Osteoblast (primary cell): ENCODE measurements at regions not wholly inside any gene's neighbourhood (a gene's known extent, or its start where the extent isn't known, plus 50 kb on each side); places are given as distances from the start of the nearest gene placed in this dataset.

Experiments used
- DNase-seq: peaks from one replicate; pipeline ENCODE4 v3.0.0; 2011; ENCODE audit warnings: low spot score, mixed read lengths; ENCODE audit not compliant: insufficient read length; ENCODE audit errors: missing footprints
- H2AFZ ChIP-seq: 2 replicates; pipeline ENCODE4 v1.6.0; 2011; ENCODE audit warnings: mild to moderate bottlenecking, low read length
- H3K27ac ChIP-seq: 2 replicates; pipeline ENCODE4 v1.5.1; 2011; ENCODE audit warnings: mild to moderate bottlenecking, low read depth, low read length, moderate library complexity
- H3K27me3 ChIP-seq: 2 replicates; pipeline ENCODE4 v1.6.0; 2012; ENCODE audit warnings: mild to moderate bottlenecking, control low read depth, inconsistent platforms, low read length, moderate library complexity; ENCODE audit not compliant: insufficient read depth
- H3K36me3 ChIP-seq: 2 replicates; pipeline ENCODE4 v1.5.1; 2011; ENCODE audit warnings: mild to moderate bottlenecking, low read length, control low read depth, moderate library complexity; ENCODE audit not compliant: insufficient read depth
- H3K4me1 ChIP-seq: 2 replicates; pipeline ENCODE4 v1.5.1; 2011; ENCODE audit warnings: mild to moderate bottlenecking, low read length, control low read depth, moderate library complexity; ENCODE audit not compliant: insufficient read depth
- H3K4me2 ChIP-seq: 2 replicates; pipeline ENCODE4 v1.6.0; 2011; ENCODE audit warnings: mild to moderate bottlenecking, low read length; ENCODE audit not compliant: insufficient read depth
- H3K4me3 ChIP-seq: fragments of 200-600 bp; sonication (generic); 3 replicates; pipeline ENCODE4 v1.5.1; 2012; ENCODE audit warnings: mild to moderate bottlenecking, low read length, inconsistent platforms; ENCODE audit not compliant: insufficient read depth
- H3K79me2 ChIP-seq: 2 replicates; pipeline ENCODE4 v1.6.0; 2012; ENCODE audit warnings: mild to moderate bottlenecking, low read length, control low read depth, inconsistent platforms; ENCODE audit not compliant: insufficient read depth
- H3K9me3 ChIP-seq: 2 replicates; pipeline ENCODE4 v1.5.1; 2011; ENCODE audit warnings: low read depth, low read length, control low read depth
- H4K20me1 ChIP-seq: 2 replicates; pipeline ENCODE4 v1.6.0; 2012; ENCODE audit warnings: mild to moderate bottlenecking, low read length, control low read depth; ENCODE audit not compliant: insufficient read depth
- CTCF ChIP-seq: IDR thresholded peaks from 2 replicates; pipeline ENCODE4 v1.5.1; 2011; ENCODE audit warnings: mild to moderate bottlenecking, low read depth, low read length, moderate library complexity; ENCODE audit errors: extremely low read depth

GRCh38 chr2:144137705-144138428 is 382.1 kb downstream of the ZEB2 start:
- no peak for TF ChIP-seq CTCF
- Histone ChIP-seq H3K4me2 (no peak overlapping the region), H4K20me1 (no peaks in the 10 kb centered on the region), H3K36me3 (no peaks in the 10 kb centered on the region), H2AFZ (no peak overlapping the region), H3K9me3 (no peaks in the 10 kb centered on the region), H3K4me3 (no peak overlapping the region), H3K27ac (peak overlapping the region; percentile 24), H3K4me1 (peaks cover 7% of the 10 kb centered on the region), H3K27me3 (no peaks in the 10 kb centered on the region), H3K79me2 (no peaks in the 10 kb centered on the region)
- peak; percentile 29 for DNase-seq

- Histone ChIP-seq H3K27ac (no peak overlapping the region), H3K4me1 (peaks cover 7% of the 10 kb centered on the region), H2AFZ (no peak overlapping the region), H3K79me2 (no peaks in the 10 kb centered on the region), H3K4me3 (no peak overlapping the region), H4K20me1 (no peaks in the 10 kb centered on the region), H3K36me3 (no peaks in the 10 kb centered on the region), H3K4me2 (no peak overlapping the region), H3K27me3 (no peaks in the 10 kb centered on the region), H3K9me3 (no peaks in the 10 kb centered on the region)
- no peak for DNase-seq
- no peak for TF ChIP-seq CTCF
Measured at GRCh38 chr2:144137272-144137671, 382.6 kb downstream of the ZEB2 start.

GRCh38 chr2:144136297-144137010 is 383.5 kb downstream of the ZEB2 start:
- Histone ChIP-seq H3K79me2 (no peaks in the 10 kb centered on the region), H4K20me1 (no peaks in the 10 kb centered on the region), H2AFZ (no peak overlapping the region), H3K36me3 (no peaks in the 10 kb centered on the region), H3K27ac (no peak overlapping the region), H3K4me2 (no peak overlapping the region), H3K27me3 (no peaks in the 10 kb centered on the region), H3K4me1 (peaks cover 7% of the 10 kb centered on the region), H3K9me3 (no peaks in the 10 kb centered on the region), H3K4me3 (no peak overlapping the region)
- no peak for TF ChIP-seq CTCF
- DNase-seq: no peak

GRCh38 chr2:144133936-144134665 is 385.8 kb downstream of the ZEB2 start:
- H3K4me3 ChIP-seq: no peak overlapping the region
- no peaks in the 10 kb centered on the region for H4K20me1 ChIP-seq
- H3K27me3 ChIP-seq: no peaks in the 10 kb centered on the region
- no peak overlapping the region for H3K4me2 ChIP-seq
- H2AFZ ChIP-seq: no peak overlapping the region
- no peak for TF ChIP-seq CTCF
- no peaks in the 10 kb centered on the region for H3K79me2 ChIP-seq
- H3K4me1 ChIP-seq: peaks cover 7% of the 10 kb centered on the region
- H3K9me3 ChIP-seq: no peaks in the 10 kb centered on the region
- H3K27ac ChIP-seq: no peak overlapping the region
- no peak for DNase-seq
- H3K36me3 ChIP-seq: no peaks in the 10 kb centered on the region
